SK-N-MC (cell line): ENCODE measurements at regions not wholly inside any gene's neighbourhood (a gene's known extent, or its start where the extent isn't known, plus 50 kb on each side); places are given as distances from the start of the nearest gene placed in this dataset.

Experiments
- EZH2 ChIP-seq: fragments of 200-600 bp; sonication (generic); IDR thresholded peaks from one replicate; pipeline ENCODE4 v1.6.1; 2017; ENCODE audit warnings: antibody characterized with exemption
- FOXP2 ChIP-seq: optimal IDR thresholded peaks from 2 replicates; pipeline ENCODE3; 2011; ENCODE audit warnings: mild to moderate bottlenecking, moderate library complexity; ENCODE audit not compliant: insufficient read depth; ENCODE audit errors: extremely low read length, control extremely low read depth
- POLR2AphosphoS5 ChIP-seq: IDR thresholded peaks from 2 replicates; pipeline ENCODE4 v1.6.1; 2012; ENCODE audit warnings: mild to moderate bottlenecking, low read depth, low read length, borderline replicate concordance

GRCh38 chr1:209072481-209072880 lies 511.0 kb upstream of the CAMK1G start:
- TF ChIP-seq POLR2AphosphoS5 (no peak), EZH2 (no peak), FOXP2 (no peak)
